ENCODE measurements at regions not wholly inside any gene's neighbourhood (a gene's known extent, or its start where the extent isn't known, plus 50 kb on each side); places are given as distances from the start of the nearest gene placed in this dataset.

- Histone ChIP-seq H3K4me2 (ENCODE audit: low read length) (no peak overlapping the region), H2AFZ (ENCODE audit: low read depth, low read length) (no peak overlapping the region), H3K9me2 (ENCODE audit: insufficient read depth, low read length) (no peaks in the 10 kb centered on the region), H3K36me3 (ENCODE audit: insufficient read depth, low read length) (no peaks in the 10 kb centered on the region), H3K79me2 (replicated peaks; ENCODE audit: insufficient read depth, low read length) (no peaks in the 10 kb centered on the region), H3K4me3 (ENCODE audit: low read length) (no peak overlapping the region), H3K27me3 (ENCODE audit: insufficient read depth, low read depth, low read length) (no peaks in the 10 kb centered on the region), H3K9me3 (ENCODE audit: low read length) (no peaks in the 10 kb centered on the region), H3F3A (ENCODE audit: insufficient read depth, low read length, poor library complexity, severe bottlenecking) (no peaks in the 10 kb centered on the region), H3K9ac (ENCODE audit: low read length) (no peak overlapping the region), H4K20me1 (ENCODE audit: insufficient read depth) (no peaks in the 10 kb centered on the region), H3K27ac (ENCODE audit: low read length) (no peak overlapping the region)
- TF ChIP-seq RAD21 (conservative IDR thresholded peaks at IDR 0.05): no peak
- no peak for TF ChIP-seq EP300 (conservative IDR thresholded peaks at IDR 0.05; ENCODE audit: poor library complexity, severe bottlenecking)
- no peak for TF ChIP-seq SMC3 (conservative IDR thresholded peaks at IDR 0.05; ENCODE audit: poor library complexity)
- no peak for TF ChIP-seq POLR2AphosphoS5 (IDR thresholded peaks at IDR 0.05)
- no peak for TF ChIP-seq TAF1 (IDR thresholded peaks at IDR 0.05; ENCODE audit: low read depth)
- no peak for TF ChIP-seq MXI1 (conservative IDR thresholded peaks at IDR 0.05; ENCODE audit: poor library complexity, severe bottlenecking)
- TF ChIP-seq CTCF (IDR thresholded peaks at IDR 0.05; ENCODE audit: poor library complexity, severe bottlenecking): no peak
- no peak for TF ChIP-seq REST (IDR thresholded peaks at IDR 0.05; ENCODE audit: borderline replicate concordance)
- TF ChIP-seq EZH2 (IDR thresholded peaks at IDR 0.05; ENCODE audit: borderline replicate concordance, insufficient read depth, low read length, poor library complexity, severe bottlenecking): no peak
These were observed 279.3 kb downstream of the HACE1 start for GRCh38 chr6:104580452-104580851.

GRCh38 chr6:104579310-104579863 is 280.3 kb downstream of the HACE1 start:
- Histone ChIP-seq H3K4me3 (ENCODE audit: low read length) (no peak overlapping the region), H3K9me2 (ENCODE audit: insufficient read depth, low read length) (no peaks in the 10 kb centered on the region), H2AFZ (ENCODE audit: low read depth, low read length) (no peak overlapping the region), H3F3A (ENCODE audit: insufficient read depth, low read length, poor library complexity, severe bottlenecking) (no peaks in the 10 kb centered on the region), H3K9ac (ENCODE audit: low read length) (no peak overlapping the region), H3K4me2 (ENCODE audit: low read length) (no peak overlapping the region), H4K20me1 (ENCODE audit: insufficient read depth) (no peaks in the 10 kb centered on the region), H3K9me3 (ENCODE audit: low read length) (no peaks in the 10 kb centered on the region), H3K27ac (ENCODE audit: low read length) (no peak overlapping the region), H3K79me2 (replicated peaks; ENCODE audit: insufficient read depth, low read length) (no peaks in the 10 kb centered on the region), H3K27me3 (ENCODE audit: insufficient read depth, low read depth, low read length) (no peaks in the 10 kb centered on the region), H3K36me3 (ENCODE audit: insufficient read depth, low read length) (no peaks in the 10 kb centered on the region)
- TF ChIP-seq REST (IDR thresholded peaks at IDR 0.05; ENCODE audit: borderline replicate concordance) (no peak), EP300 (conservative IDR thresholded peaks at IDR 0.05; ENCODE audit: poor library complexity, severe bottlenecking) (no peak), SMC3 (conservative IDR thresholded peaks at IDR 0.05; ENCODE audit: poor library complexity) (no peak), EZH2 (IDR thresholded peaks at IDR 0.05; ENCODE audit: borderline replicate concordance, insufficient read depth, low read length, poor library complexity, severe bottlenecking) (no peak)
